ENCODE measurements at regions not wholly inside any gene's neighbourhood (a gene's known extent, or its start where the extent isn't known, plus 50 kb on each side); places are given as distances from the start of the nearest gene placed in this dataset.

DNA sequence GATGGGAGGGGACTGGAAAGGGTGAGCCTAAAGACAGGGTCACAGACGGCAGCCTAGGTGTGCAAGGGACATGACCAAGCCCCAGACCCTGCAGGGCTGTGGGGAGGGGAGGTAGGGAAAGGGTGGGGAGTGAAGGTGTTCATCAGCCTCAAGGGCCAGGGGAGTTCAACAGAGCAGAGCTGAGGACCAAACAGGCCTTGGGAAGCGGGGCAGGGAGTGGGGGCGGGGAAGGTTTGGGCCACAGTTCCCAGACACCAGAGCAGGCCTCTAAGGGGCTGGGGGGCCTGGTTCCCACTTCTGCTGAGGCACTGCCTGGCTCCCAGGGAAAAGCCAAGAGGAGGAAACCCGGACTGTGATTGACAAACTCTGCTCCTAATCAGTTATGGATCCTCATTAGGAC lies 456.3 kb downstream of the MATN1 start (continued):
- TF ChIP-seq CHD2 (IDR thresholded peaks at IDR 0.05; ENCODE audit: borderline replicate concordance, low read depth, low read length), result no peak

DNA sequence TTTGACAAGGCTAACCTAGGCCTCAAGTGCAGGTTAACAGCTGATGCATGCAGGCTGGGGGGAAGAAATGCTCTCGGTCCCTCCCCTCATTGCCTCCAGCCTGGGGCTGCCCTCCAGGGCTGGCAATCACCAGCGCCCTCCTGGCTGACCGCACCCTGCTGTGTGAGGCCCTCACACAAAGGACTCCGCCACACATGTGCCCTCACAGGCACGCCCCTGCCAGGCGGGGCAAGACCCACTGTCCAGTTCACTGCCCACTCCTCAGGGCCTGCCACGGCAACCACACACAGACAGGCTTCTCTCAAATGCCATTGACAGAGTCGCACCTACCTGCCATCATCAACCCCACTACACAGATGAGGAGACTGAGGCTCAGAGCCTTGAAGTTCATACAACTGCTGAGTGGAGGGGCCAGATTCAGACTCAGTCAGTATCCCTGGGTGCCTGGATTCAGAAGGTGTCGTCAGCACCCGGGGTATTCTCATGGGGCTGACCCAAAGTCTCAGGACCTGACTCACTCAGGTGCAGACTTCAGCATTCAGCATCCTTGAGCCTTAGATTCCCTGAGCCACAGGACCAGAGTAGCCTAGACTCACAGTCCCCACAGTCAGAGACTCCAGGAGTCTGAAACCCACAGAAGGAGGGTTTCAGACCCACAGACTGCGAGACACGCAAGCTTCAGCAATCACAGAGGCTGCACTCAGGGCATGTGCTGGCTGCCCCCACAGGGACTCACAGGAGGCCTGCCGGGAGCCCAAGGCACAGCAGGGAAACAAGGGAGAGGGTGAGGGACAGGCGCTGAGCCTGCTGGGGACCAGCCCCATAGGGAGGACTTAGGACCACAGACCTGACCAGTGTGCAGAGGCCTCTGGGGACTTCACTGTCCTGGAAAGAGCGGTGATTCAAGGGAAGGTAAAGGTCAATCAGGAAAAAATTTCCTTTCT lies 458.0 kb downstream of the MATN1 start:
- no peaks in the 10 kb centered on the region for H3K79me2 ChIP-seq (ENCODE audit: control insufficient read depth, insufficient read depth, low read length)
- H3K27ac ChIP-seq (ENCODE audit: control insufficient read depth, insufficient read depth), result no peak overlapping the region
- ATAC-seq (no peak), FAIRE-seq (no peak), DNase-seq (ENCODE audit: low read depth, low spot score) (no peak)
- H3K9ac ChIP-seq (ENCODE audit: control insufficient read depth, insufficient read depth, low read length), result no peak overlapping the region
- TF ChIP-seq SPI1 (IDR thresholded peaks at IDR 0.05; ENCODE audit: borderline replicate concordance, insufficient read depth, low read depth, low read length), result no peak
- TF ChIP-seq NR2F1 (conservative IDR thresholded peaks at IDR 0.05), result no peak
- no peak for TF ChIP-seq CHD4 (IDR thresholded peaks at IDR 0.05)
- no peak for TF ChIP-seq MYB (IDR thresholded peaks at IDR 0.05; ENCODE audit: borderline replicate concordance, low read depth, low read length)
- no peak for TF ChIP-seq EZH2 (IDR thresholded peaks at IDR 0.05; ENCODE audit: borderline replicate concordance, control insufficient read depth, low read depth, low read length)
- TF ChIP-seq PML (IDR thresholded peaks at IDR 0.05; ENCODE audit: low read length), result no peak
- TF ChIP-seq NBN (IDR thresholded peaks at IDR 0.05), result no peak
- TF ChIP-seq, protein P1, sequence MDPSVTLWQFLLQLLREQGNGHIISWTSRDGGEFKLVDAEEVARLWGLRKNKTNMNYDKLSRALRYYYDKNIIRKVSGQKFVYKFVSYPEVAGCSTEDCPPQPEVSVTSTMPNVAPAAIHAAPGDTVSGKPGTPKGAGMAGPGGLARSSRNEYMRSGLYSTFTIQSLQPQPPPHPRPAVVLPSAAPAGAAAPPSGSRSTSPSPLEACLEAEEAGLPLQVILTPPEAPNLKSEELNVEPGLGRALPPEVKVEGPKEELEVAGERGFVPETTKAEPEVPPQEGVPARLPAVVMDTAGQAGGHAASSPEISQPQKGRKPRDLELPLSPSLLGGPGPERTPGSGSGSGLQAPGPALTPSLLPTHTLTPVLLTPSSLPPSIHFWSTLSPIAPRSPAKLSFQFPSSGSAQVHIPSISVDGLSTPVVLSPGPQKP (IDR thresholded peaks at IDR 0.05; ENCODE audit: low read depth, low read length), result no peak
- ChIA-PET POLR2A (no interaction called here), RAD21 (ENCODE audit: unreplicated experiment) (no interaction called here), SMC1A (ENCODE audit: uncharacterized antibody, unreplicated experiment) (no interaction called here), CTCF (no interaction called here)
- WGBS (ENCODE audit: insufficient coverage, insufficient replicate concordance, low lambda C conversion rate, missing lambda C conversion rate), result 14% methylated on average over 15 of the region's 15 CpGs
- H3K4me1 ChIP-seq (ENCODE audit: control insufficient read depth, insufficient read depth, low read length), result no peaks in the 10 kb centered on the region
- BruUV-seq (replicated peaks), result no TSS peak
- H3K9me3 ChIP-seq (replicated peaks; ENCODE audit: control insufficient read depth, insufficient read depth, low read length), result no peaks in the 10 kb centered on the region
- H2AFZ ChIP-seq (ENCODE audit: control insufficient read depth, low read depth, low read length), result no peak overlapping the region
- peaks cover 0 to 1% of the 10 kb centered on the region in 2 experiments for H3K27me3 ChIP-seq (replicated peaks in 1 of 2; ENCODE audit: control insufficient read depth in 2 of 2, insufficient read depth in 2 of 2, low read length in 1 of 2)
- no peak overlapping the region for H3K4me2 ChIP-seq (ENCODE audit: control insufficient read depth, insufficient read depth)
- intact Hi-C loops (cut with micrococcal nuclease; ENCODE audit: unreplicated experiment), result no loop called here
- no peak overlapping the region for H3K4me3 ChIP-seq
- no peaks in the 10 kb centered on the region for H4K20me1 ChIP-seq (ENCODE audit: control insufficient read depth, insufficient read depth)
- no peaks in the 10 kb centered on the region for H3K36me3 ChIP-seq (ENCODE audit: control insufficient read depth in 2 of 2, insufficient read depth in 2 of 2, low read length in 1 of 2)
- in situ Hi-C loops (cut with MboI), result no loop called here
